ENCODE measurements at regions not wholly inside any gene's neighbourhood (a gene's known extent, or its start where the extent isn't known, plus 50 kb on each side); places are given as distances from the start of the nearest gene placed in this dataset.

- H3K27ac Mint-ChIP-seq: no peak overlapping the region
- no peak for DNase-seq (ENCODE audit: low spot score)
- no peaks in the 10 kb centered on the region for H3K9me3 Mint-ChIP-seq
- Histone ChIP-seq H3K79me2 (ENCODE audit: low read depth) (no peaks in the 10 kb centered on the region), H2AFZ (replicated peaks) (peak overlapping the region; percentile 89), H3K9me3 (ENCODE audit: low read depth) (no peaks in the 10 kb centered on the region), H3K9ac (no peak overlapping the region), H3K4me1 (peaks cover 31% of the 10 kb centered on the region), H3K36me3 (no peaks in the 10 kb centered on the region), H3F3A (ENCODE audit: low read depth) (peaks cover 8% of the 10 kb centered on the region), H3K4me3 (no peak overlapping the region), H4K20me1 (ENCODE audit: low read depth) (no peaks in the 10 kb centered on the region), H3K4me2 (no peak overlapping the region), H3K27me3 (no peaks in the 10 kb centered on the region), H3K27ac (no peak overlapping the region)
- no peaks in the 10 kb centered on the region for H3K27me3 Mint-ChIP-seq (ENCODE audit: insufficient read depth, low read depth)
- no peak for TF ChIP-seq EZH2phosphoT487 (IDR thresholded peaks at IDR 0.05)
- no peak for TF ChIP-seq EZH2 (IDR thresholded peaks at IDR 0.05)
- TF ChIP-seq, protein P1, sequence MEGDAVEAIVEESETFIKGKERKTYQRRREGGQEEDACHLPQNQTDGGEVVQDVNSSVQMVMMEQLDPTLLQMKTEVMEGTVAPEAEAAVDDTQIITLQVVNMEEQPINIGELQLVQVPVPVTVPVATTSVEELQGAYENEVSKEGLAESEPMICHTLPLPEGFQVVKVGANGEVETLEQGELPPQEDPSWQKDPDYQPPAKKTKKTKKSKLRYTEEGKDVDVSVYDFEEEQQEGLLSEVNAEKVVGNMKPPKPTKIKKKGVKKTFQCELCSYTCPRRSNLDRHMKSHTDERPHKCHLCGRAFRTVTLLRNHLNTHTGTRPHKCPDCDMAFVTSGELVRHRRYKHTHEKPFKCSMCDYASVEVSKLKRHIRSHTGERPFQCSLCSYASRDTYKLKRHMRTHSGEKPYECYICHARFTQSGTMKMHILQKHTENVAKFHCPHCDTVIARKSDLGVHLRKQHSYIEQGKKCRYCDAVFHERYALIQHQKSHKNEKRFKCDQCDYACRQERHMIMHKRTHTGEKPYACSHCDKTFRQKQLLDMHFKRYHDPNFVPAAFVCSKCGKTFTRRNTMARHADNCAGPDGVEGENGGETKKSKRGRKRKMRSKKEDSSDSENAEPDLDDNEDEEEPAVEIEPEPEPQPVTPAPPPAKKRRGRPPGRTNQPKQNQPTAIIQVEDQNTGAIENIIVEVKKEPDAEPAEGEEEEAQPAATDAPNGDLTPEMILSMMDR (IDR thresholded peaks at IDR 0.05): no peak
- H3K4me1 Mint-ChIP-seq: peaks cover 24% of the 10 kb centered on the region
- H3K4me3 Mint-ChIP-seq: no peak overlapping the region
- H3K36me3 Mint-ChIP-seq: no peaks in the 10 kb centered on the region
These were observed 134.8 kb downstream of the LY86 start for GRCh38 chr6:6723361-6723760.

DNA sequence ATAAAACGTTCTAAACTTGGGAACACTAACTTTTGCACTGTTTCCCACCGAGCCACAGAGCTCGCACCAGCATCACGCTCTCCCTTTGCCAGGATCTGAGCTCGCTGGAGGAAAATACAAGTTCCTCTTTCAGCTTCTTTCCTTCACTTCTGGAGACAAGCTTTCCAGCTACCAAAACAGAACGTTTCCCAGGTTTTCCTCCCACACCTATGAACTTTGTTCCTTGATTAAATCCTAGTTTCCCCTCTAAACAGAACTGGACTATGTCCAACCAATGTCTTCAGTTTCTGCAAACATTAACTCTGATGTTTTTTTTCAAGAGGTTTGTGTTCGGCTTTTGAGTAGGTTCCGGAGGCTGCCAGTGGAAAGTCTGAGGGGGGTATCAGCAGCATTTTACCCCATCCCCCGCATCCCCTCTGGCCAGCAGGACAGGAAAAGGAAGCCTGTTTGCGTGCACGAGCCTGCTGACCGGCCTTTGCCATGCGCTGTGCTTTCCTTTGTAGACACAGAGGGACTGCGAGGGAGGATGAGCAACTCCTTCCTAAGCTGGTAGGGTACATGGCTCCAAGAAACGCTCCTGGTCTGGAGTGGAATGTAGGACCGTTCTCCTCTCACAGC is 135.5 kb downstream of the LY86 start:
- no peak overlapping the region for H3K4me3 Mint-ChIP-seq
- peaks cover 27% of the 10 kb centered on the region for H3K4me1 Mint-ChIP-seq
- no peaks in the 10 kb centered on the region for H3K9me3 Mint-ChIP-seq
- Histone ChIP-seq H3K36me3 (no peaks in the 10 kb centered on the region), H3K4me3 (no peak overlapping the region), H3K27ac (no peak overlapping the region), H2AFZ (replicated peaks) (peak overlapping the region; percentile 89), H3K4me1 (peaks cover 33% of the 10 kb centered on the region), H3K9ac (no peak overlapping the region), H3K9me3 (ENCODE audit: low read depth) (no peaks in the 10 kb centered on the region), H3K79me2 (ENCODE audit: low read depth) (no peaks in the 10 kb centered on the region), H3K27me3 (no peaks in the 10 kb centered on the region), H4K20me1 (ENCODE audit: low read depth) (no peaks in the 10 kb centered on the region), H3K4me2 (peak overlapping the region; percentile 42), H3F3A (ENCODE audit: low read depth) (peaks cover 8% of the 10 kb centered on the region)
- no peak for DNase-seq (ENCODE audit: low spot score)
- no peaks in the 10 kb centered on the region for H3K36me3 Mint-ChIP-seq
- no peak overlapping the region for H3K27ac Mint-ChIP-seq
- no peak for TF ChIP-seq EZH2 (IDR thresholded peaks at IDR 0.05)
- TF ChIP-seq EZH2phosphoT487 (IDR thresholded peaks at IDR 0.05): no peak
- TF ChIP-seq, protein P1 (IDR thresholded peaks at IDR 0.05): no peak
- H3K27me3 Mint-ChIP-seq (ENCODE audit: insufficient read depth, low read depth): peaks cover under 1% of the 10 kb centered on the region

DNA sequence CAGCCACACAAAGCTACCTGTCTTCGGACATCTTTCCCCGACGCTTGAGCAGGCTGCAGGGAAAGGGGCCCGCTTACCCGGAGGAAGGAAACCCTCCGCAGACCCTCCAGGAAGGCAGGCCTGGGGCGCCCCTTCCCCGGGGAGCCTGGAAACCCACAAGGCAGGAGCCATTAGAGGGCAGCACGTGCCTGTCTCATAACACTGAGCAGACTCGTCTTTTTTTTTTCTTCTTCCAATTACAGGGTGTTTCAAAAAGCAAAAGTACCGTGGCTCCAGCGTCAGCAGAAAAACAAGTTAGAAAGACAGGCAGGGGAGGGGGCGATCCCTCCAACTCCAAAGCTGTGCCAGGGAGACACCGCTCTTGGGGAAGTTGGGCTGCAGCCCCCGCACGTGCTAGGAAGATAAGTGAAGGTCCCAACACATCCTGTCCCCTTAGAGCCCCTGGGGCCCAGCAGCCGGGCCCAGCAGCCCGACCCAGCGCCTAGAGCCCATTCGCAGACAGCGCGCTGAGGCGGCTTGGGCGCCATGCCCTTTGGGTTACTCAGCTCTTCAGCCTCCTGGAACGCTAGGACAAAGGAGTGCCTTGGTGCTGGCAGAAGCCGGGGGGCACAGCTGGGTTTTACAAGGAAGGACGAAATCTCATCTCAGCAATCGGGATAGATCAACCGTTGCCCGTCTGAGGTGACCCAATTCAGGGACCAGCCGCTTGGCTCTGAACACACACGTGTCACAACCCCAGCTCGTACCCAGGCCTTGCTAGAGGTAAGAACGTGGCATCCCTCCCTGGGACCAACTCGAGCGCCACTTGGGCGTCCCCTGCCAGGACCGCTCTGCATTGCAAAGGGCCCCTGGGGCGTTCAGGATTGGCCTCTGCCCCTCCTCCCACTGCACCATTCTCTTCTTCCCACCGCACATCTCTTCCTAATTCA is 136.3 kb downstream of the LY86 start:
- no peaks in the 10 kb centered on the region for H3K9me3 ChIP-seq (ENCODE audit: low read depth)
- TF ChIP-seq, protein P1 (IDR thresholded peaks at IDR 0.05): peak; percentile 82
- TF ChIP-seq EZH2phosphoT487 (IDR thresholded peaks at IDR 0.05): no peak
- no peaks in the 10 kb centered on the region for H3K79me2 ChIP-seq (ENCODE audit: low read depth)
- peaks cover 33% of the 10 kb centered on the region for H3K4me1 ChIP-seq
- peaks cover 6% of the 10 kb centered on the region for H3K27me3 Mint-ChIP-seq (ENCODE audit: insufficient read depth, low read depth)
- DNase-seq (ENCODE audit: low spot score): peak; percentile 86
- peaks cover 8% of the 10 kb centered on the region for H3F3A ChIP-seq (ENCODE audit: low read depth)
- no peaks in the 10 kb centered on the region for H3K36me3 ChIP-seq
- H3K4me2 ChIP-seq: peak overlapping the region; percentile 42
- no peaks in the 10 kb centered on the region for H3K27me3 ChIP-seq
- peak overlapping the region; percentile 35 for H3K27ac Mint-ChIP-seq
- H3K27ac ChIP-seq: no peak overlapping the region
- H4K20me1 ChIP-seq (ENCODE audit: low read depth): no peaks in the 10 kb centered on the region
- no peak overlapping the region for H3K9ac ChIP-seq
- H3K36me3 Mint-ChIP-seq: no peaks in the 10 kb centered on the region
- H3K9me3 Mint-ChIP-seq: peaks cover 2% of the 10 kb centered on the region
- peak overlapping the region; percentile 4 for H3K4me3 Mint-ChIP-seq
- peaks cover 27% of the 10 kb centered on the region for H3K4me1 Mint-ChIP-seq
- peak overlapping the region; percentile 3 for H3K4me3 ChIP-seq
- peak overlapping the region; percentile 89 for H2AFZ ChIP-seq (replicated peaks)

All from neural progenitor cell (in vitro differentiated cells).